ENCODE measurements at regions not wholly inside any gene's neighbourhood (a gene's known extent, or its start where the extent isn't known, plus 50 kb on each side); places are given as distances from the start of the nearest gene placed in this dataset.

DNA sequence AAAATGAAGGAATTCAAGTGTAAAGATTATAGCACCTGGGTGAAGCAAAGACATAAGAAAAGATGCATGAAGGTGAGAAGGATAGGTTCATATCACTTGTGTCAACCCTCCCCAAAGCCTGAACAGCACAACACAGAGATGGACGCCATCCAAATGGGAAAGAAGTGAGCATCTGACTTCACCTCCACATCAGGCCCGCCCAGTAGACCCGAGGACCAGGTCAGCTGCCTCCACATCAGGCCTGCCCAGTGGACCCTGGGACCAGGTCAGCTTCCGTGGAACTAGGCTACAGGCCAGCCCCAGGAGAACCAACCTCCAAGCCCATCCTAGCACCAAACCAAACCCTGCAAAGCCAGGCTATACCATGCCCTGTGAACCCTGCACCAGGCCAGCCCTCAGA is 862.9 kb downstream of the UQCRFS1 start:
- TF ChIP-seq, protein P1, sequence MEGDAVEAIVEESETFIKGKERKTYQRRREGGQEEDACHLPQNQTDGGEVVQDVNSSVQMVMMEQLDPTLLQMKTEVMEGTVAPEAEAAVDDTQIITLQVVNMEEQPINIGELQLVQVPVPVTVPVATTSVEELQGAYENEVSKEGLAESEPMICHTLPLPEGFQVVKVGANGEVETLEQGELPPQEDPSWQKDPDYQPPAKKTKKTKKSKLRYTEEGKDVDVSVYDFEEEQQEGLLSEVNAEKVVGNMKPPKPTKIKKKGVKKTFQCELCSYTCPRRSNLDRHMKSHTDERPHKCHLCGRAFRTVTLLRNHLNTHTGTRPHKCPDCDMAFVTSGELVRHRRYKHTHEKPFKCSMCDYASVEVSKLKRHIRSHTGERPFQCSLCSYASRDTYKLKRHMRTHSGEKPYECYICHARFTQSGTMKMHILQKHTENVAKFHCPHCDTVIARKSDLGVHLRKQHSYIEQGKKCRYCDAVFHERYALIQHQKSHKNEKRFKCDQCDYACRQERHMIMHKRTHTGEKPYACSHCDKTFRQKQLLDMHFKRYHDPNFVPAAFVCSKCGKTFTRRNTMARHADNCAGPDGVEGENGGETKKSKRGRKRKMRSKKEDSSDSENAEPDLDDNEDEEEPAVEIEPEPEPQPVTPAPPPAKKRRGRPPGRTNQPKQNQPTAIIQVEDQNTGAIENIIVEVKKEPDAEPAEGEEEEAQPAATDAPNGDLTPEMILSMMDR (IDR thresholded peaks at IDR 0.05; ENCODE audit: insufficient read depth, low read depth, low read length) = no peak
- POLR2A ChIA-PET = no interaction called here
- Histone ChIP-seq H3K36me3 (ENCODE audit: control insufficient read depth, insufficient read depth, low read length) (no peaks in the 10 kb centered on the region), H3K4me3 (ENCODE audit: low read depth, low read length) (no peak overlapping the region), H3K27me3 (ENCODE audit: control insufficient read depth, insufficient read depth, low read length) (no peaks in the 10 kb centered on the region)
- no peak for DNase-seq (ENCODE audit: low read depth)
- CTCF ChIA-PET = no interaction called here

DNA sequence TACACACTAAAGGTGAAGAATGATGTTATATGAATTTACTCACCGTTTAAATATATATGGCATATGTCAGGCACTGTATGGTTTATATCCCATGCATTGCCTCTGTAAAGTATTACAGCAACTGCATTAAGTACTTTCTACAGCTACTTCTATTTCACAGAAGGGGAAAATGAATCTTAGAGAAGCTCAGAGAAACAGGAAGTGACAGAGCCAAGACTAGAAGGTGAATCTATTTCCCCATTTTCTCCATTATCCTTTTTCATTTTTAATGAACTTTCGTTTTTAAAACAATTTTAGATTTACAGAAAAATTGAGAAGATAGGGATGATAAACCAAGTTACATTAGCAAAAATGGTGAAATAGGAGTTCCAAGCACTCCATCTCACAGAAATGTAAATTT is 863.3 kb downstream of the UQCRFS1 start:
- Histone ChIP-seq H3K36me3 (ENCODE audit: control insufficient read depth, insufficient read depth, low read length) (no peaks in the 10 kb centered on the region), H3K27me3 (ENCODE audit: control insufficient read depth, insufficient read depth, low read length) (no peaks in the 10 kb centered on the region), H3K4me3 (ENCODE audit: low read depth, low read length) (no peak overlapping the region)
- DNase-seq (ENCODE audit: low read depth) = no peak
- POLR2A ChIA-PET = no interaction called here
- CTCF ChIA-PET = no interaction called here
- TF ChIP-seq, protein P1 (IDR thresholded peaks at IDR 0.05; ENCODE audit: insufficient read depth, low read depth, low read length) = no peak

DNA sequence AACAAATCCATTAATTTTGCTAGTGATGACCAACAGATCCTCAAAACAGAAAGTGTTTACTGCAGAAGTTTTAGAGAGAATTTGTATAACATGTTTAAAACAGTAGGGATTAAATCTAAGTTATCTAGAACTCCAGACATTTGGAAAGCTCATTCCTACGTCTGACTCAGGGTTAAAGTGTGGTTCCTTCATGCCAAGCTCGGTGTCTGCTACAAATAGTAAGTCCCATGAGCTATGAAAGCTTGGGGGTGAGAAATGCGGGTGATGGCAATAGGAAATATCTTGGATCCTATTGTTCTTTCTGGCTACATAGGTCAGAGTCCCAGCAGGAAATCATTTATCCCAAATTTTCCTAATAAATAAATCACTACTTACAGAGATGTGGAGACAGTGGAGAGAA is 867.1 kb downstream of the UQCRFS1 start:
- no peak overlapping the region for H3K4me3 ChIP-seq (ENCODE audit: low read depth, low read length)
- ChIA-PET POLR2A (no interaction called here), CTCF (interaction anchor here (1.2 kb wide), 1 partner anchor 19 kb away, joined by 3 read pairs; no protein-coding TSS in a partner anchor)
- H3K36me3 ChIP-seq (ENCODE audit: control insufficient read depth, insufficient read depth, low read length) = no peaks in the 10 kb centered on the region
- no peaks in the 10 kb centered on the region for H3K27me3 ChIP-seq (ENCODE audit: control insufficient read depth, insufficient read depth, low read length)
- TF ChIP-seq, protein P1 (IDR thresholded peaks at IDR 0.05; ENCODE audit: insufficient read depth, low read depth, low read length) = no peak
- no peak for DNase-seq (ENCODE audit: low read depth)

DNA sequence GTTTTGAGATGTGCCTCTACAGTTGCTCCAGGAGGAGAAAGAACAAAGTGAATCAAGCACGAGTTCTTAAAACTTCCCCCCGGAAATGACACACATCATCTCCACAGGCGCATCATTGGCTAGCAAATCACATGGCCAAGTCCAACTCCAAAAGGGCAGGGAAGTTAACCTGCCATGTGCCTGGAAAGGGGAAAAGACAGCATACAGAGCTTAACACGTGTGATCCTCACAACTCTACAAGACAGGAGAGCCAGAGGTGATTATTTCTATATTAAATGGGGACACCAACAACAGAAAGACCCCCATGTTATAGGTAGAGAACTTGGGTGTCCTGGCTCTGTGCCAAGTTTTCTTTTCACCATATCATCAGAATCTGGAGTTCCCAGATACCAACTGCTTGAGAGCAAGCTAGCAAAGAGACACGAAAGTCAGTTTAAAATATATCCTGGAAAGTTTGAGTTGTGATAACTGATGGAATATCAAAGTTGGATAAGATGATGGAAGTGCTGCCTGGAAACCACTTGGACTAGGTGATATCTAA is 871.1 kb downstream of the UQCRFS1 start:
- CTCF ChIA-PET = interaction anchor here (1.4 kb wide), 1 partner anchor 15 kb away, joined by 4 read pairs; no protein-coding TSS in a partner anchor
- DNase-seq (ENCODE audit: low read depth) = no peak
- POLR2A ChIA-PET = no interaction called here
- H3K4me3 ChIP-seq (ENCODE audit: low read depth, low read length) = no peak overlapping the region
- no peaks in the 10 kb centered on the region for H3K27me3 ChIP-seq (ENCODE audit: control insufficient read depth, insufficient read depth, low read length)
- TF ChIP-seq, protein P1 (IDR thresholded peaks at IDR 0.05; ENCODE audit: insufficient read depth, low read depth, low read length) = no peak
- no peaks in the 10 kb centered on the region for H3K36me3 ChIP-seq (ENCODE audit: control insufficient read depth, insufficient read depth, low read length)

DNA sequence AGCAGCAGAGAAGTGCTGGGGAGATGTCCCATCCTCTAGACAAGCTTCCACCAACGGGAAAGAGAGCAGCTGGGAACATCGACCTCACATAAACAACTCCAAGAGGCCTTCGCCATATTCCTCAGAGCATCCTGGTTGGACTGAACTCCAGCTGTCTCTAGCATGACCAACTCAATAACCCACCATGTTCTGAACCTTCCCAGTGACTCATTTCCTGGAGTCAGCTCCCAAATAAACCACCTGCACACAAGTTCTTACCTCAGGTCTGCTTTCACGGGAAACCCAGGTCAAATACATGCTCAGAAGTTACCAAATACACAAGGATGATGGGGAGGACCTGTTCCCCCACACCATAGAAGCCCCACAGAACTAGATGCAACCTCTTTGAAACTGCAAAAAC is 878.5 kb downstream of the UQCRFS1 start:
- no peaks in the 10 kb centered on the region for H3K36me3 ChIP-seq (ENCODE audit: control insufficient read depth, insufficient read depth, low read length)
- POLR2A ChIA-PET = no interaction called here
- CTCF ChIA-PET = interaction anchor here (0.9 kb wide), 1 partner anchor 10 kb away, joined by 4 read pairs; no protein-coding TSS in a partner anchor
- no peaks in the 10 kb centered on the region for H3K27me3 ChIP-seq (ENCODE audit: control insufficient read depth, insufficient read depth, low read length)
- no peak overlapping the region for H3K4me3 ChIP-seq (ENCODE audit: low read depth, low read length)
- TF ChIP-seq, protein P1 (IDR thresholded peaks at IDR 0.05; ENCODE audit: insufficient read depth, low read depth, low read length) = no peak
- DNase-seq (ENCODE audit: low read depth) = no peak

All from BJ (cell line).